ENCODE measurements at regions not wholly inside any gene's neighbourhood (a gene's known extent, or its start where the extent isn't known, plus 50 kb on each side); places are given as distances from the start of the nearest gene placed in this dataset.

- TF ChIP-seq FOXA2 (IDR thresholded peaks at IDR 0.05) (no peak), RAD21 (IDR thresholded peaks at IDR 0.05) (no peak), NR2F2 (IDR thresholded peaks at IDR 0.05) (no peak)
Observed at GRCh38 chr12:58288190-58288589, 346.8 kb downstream of the ATP23 start (continued).

GRCh38 chr12:58291106-58291505 lies 349.7 kb downstream of the ATP23 start:
- WGBS: 69% methylated on average over 1 of the region's 1 CpG
- Histone ChIP-seq H3K27me3 (ENCODE audit: control insufficient read depth in 4 of 4, insufficient read depth in 4 of 4, low read length in 3 of 4) (no peaks in the 10 kb centered on the region), H3K36me3 (ENCODE audit: control insufficient read depth in 4 of 4, insufficient read depth in 3 of 4, low read depth in 1 of 4, low read length in 3 of 4) (no peaks in the 10 kb centered on the region), H3K4me1 (ENCODE audit: control insufficient read depth in 4 of 4, insufficient read depth in 4 of 4, low read length in 3 of 4) (no peaks in the 10 kb centered on the region), H3K9ac (ENCODE audit: low read depth in 1 of 2, low read length in 2 of 2) (no peak overlapping the region), H3K9me3 (ENCODE audit: control insufficient read depth in 4 of 4, low read length in 3 of 4) (no peaks in the 10 kb centered on the region), H3K27ac (ENCODE audit: low read depth in 1 of 2, low read length in 2 of 2) (no peak overlapping the region), H3K4me3 (ENCODE audit: low read depth in 1 of 3, low read length in 3 of 3) (no peak overlapping the region)
- no peak for DNase-seq (ENCODE audit: low spot score)
- no peak for TF ChIP-seq FOXA2 (IDR thresholded peaks at IDR 0.05)
- no peak for TF ChIP-seq JUND (IDR thresholded peaks at IDR 0.05)
- TF ChIP-seq RAD21 (IDR thresholded peaks at IDR 0.05): no peak
- TF ChIP-seq HNF4G (IDR thresholded peaks at IDR 0.05): no peak

GRCh38 chr12:58293308-58293982 lies 352.1 kb downstream of the ATP23 start:
- no peak for DNase-seq (ENCODE audit: low spot score)
- no peaks in the 10 kb centered on the region for H3K4me1 ChIP-seq (ENCODE audit: control insufficient read depth in 4 of 4, insufficient read depth in 4 of 4, low read length in 3 of 4)
- H3K9me3 ChIP-seq (ENCODE audit: control insufficient read depth in 4 of 4, low read length in 3 of 4): no peaks in the 10 kb centered on the region
- no peaks in the 10 kb centered on the region for H3K36me3 ChIP-seq (ENCODE audit: control insufficient read depth in 4 of 4, insufficient read depth in 3 of 4, low read depth in 1 of 4, low read length in 3 of 4)
- no peak overlapping the region for H3K9ac ChIP-seq (ENCODE audit: low read depth in 1 of 2, low read length in 2 of 2)
- no peak overlapping the region for H3K27ac ChIP-seq (ENCODE audit: low read depth in 1 of 2, low read length in 2 of 2)
- no peak overlapping the region for H3K4me3 ChIP-seq (ENCODE audit: low read depth in 1 of 3, low read length in 3 of 3)
- TF ChIP-seq REST (IDR thresholded peaks at IDR 0.05) (no peak), TAF1 (conservative IDR thresholded peaks at IDR 0.05) (no peak)
- 84% methylated on average over 2 of the region's 2 CpGs for WGBS
- H3K27me3 ChIP-seq (ENCODE audit: control insufficient read depth in 4 of 4, insufficient read depth in 4 of 4, low read length in 3 of 4): no peaks in the 10 kb centered on the region

- WGBS: 71% methylated on average over 1 of the region's 1 CpG
- DNase-seq (ENCODE audit: low spot score): no peak
- Histone ChIP-seq H3K4me1 (ENCODE audit: control insufficient read depth in 4 of 4, insufficient read depth in 4 of 4, low read length in 3 of 4) (no peaks in the 10 kb centered on the region), H3K27me3 (ENCODE audit: control insufficient read depth in 4 of 4, insufficient read depth in 4 of 4, low read length in 3 of 4) (peaks cover 0 to 3% (median 0%) of the 10 kb centered on the region in 4 donors), H3K4me3 (ENCODE audit: low read depth in 1 of 3, low read length in 3 of 3) (no peak overlapping the region), H3K9ac (ENCODE audit: low read depth in 1 of 2, low read length in 2 of 2) (no peak overlapping the region), H3K36me3 (ENCODE audit: control insufficient read depth in 4 of 4, insufficient read depth in 3 of 4, low read depth in 1 of 4, low read length in 3 of 4) (no peaks in the 10 kb centered on the region), H3K27ac (ENCODE audit: low read depth in 1 of 2, low read length in 2 of 2) (no peak overlapping the region), H3K9me3 (ENCODE audit: control insufficient read depth in 4 of 4, low read length in 3 of 4) (no peaks in the 10 kb centered on the region)
- TF ChIP-seq RXRA (IDR thresholded peaks at IDR 0.05): no peak
- TF ChIP-seq FOXA2 (IDR thresholded peaks at IDR 0.05): no peak
- no peak for TF ChIP-seq GABPA (IDR thresholded peaks at IDR 0.05 in 1 of 2, conservative IDR thresholded peaks at IDR 0.05 in 1 of 2)
- TF ChIP-seq RAD21 (IDR thresholded peaks at IDR 0.05): no peak
- no peak for TF ChIP-seq HNF4A (conservative IDR thresholded peaks at IDR 0.05)
- TF ChIP-seq ATF3 (IDR thresholded peaks at IDR 0.05): no peak
- TF ChIP-seq HNF4G (IDR thresholded peaks at IDR 0.05): no peak
- TF ChIP-seq ZBTB33 (IDR thresholded peaks at IDR 0.05): no peak
Observed at GRCh38 chr12:58295268-58295667, 353.9 kb downstream of the ATP23 start.

Measured in liver (tissue), 7 donors.